GM12874 (cell line): ENCODE measurements at regions not wholly inside any gene's neighbourhood (a gene's known extent, or its start where the extent isn't known, plus 50 kb on each side); places are given as distances from the start of the nearest gene placed in this dataset.

Source experiments
- TF ChIP-seq, protein P1 (sequence below): IDR thresholded peaks from 2 replicates; pipeline ENCODE4 v1.5.1; 2011; ENCODE audit warnings: low read depth, mild to moderate bottlenecking, control low read depth, low read length, moderate library complexity; ENCODE audit not compliant: insufficient read depth

DNA sequence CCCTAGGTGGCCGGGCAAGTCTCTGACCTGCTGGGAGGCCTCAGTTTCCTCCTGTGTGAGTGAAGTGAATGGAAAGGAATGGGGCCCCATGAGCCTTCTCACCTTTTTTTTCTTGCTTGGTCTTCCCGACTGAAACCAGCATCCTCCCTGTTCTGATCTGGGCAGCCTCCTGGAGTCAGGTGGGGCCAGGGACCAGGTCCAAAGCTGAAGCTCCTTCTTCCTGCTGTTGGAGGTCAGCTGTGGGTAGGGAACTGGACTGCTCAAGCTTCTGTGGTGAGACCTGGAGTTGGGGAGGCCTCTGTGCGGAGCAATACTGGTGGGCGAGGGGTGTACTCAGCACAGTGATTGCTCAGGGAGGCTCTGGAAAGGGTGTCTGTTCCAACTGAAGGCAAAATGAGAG, 99.7 kb downstream of the PCSK1 start:
- TF ChIP-seq, protein P1, sequence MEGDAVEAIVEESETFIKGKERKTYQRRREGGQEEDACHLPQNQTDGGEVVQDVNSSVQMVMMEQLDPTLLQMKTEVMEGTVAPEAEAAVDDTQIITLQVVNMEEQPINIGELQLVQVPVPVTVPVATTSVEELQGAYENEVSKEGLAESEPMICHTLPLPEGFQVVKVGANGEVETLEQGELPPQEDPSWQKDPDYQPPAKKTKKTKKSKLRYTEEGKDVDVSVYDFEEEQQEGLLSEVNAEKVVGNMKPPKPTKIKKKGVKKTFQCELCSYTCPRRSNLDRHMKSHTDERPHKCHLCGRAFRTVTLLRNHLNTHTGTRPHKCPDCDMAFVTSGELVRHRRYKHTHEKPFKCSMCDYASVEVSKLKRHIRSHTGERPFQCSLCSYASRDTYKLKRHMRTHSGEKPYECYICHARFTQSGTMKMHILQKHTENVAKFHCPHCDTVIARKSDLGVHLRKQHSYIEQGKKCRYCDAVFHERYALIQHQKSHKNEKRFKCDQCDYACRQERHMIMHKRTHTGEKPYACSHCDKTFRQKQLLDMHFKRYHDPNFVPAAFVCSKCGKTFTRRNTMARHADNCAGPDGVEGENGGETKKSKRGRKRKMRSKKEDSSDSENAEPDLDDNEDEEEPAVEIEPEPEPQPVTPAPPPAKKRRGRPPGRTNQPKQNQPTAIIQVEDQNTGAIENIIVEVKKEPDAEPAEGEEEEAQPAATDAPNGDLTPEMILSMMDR, result no peak

DNA sequence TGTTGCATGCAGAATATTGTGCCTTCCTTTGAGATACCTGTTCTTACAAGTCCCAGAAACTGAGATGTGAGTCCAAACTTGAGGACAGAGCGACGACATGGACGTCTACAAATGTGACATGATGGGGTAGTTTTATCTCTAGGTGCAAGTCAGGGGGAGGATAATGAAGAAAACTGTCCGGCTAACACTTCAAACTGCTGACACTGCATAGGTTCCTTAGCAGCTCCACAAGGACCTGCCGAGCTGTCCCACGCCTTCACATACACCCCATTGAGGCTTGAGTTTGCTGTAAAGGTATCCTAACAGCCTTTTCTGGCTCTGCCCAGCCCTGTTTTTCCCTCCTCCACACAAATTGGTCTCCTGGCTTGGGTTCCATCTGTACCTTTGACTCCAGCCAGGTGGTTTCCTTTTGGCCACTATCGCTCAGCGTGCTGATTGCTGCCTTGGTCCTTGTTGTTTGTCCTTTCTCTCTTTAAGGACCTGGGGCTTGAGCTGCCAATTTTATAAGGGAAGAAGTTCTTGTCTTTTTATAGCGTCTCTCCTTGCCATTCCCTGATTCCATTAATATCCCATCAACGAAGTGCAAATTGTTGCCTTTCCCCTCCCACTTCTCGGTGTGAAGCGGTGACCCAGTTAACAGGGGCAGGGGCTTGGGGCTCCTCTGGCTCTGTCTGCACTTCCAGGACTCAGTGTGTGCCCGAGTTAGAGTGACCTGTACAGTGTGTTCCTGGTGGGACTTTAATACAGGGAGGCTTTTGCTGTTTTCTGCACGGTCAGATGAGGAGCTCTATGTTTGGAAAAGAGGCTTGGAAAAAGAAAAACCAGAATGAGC, 100.3 kb downstream of the PCSK1 start:
- TF ChIP-seq, protein P1, result no peak

DNA sequence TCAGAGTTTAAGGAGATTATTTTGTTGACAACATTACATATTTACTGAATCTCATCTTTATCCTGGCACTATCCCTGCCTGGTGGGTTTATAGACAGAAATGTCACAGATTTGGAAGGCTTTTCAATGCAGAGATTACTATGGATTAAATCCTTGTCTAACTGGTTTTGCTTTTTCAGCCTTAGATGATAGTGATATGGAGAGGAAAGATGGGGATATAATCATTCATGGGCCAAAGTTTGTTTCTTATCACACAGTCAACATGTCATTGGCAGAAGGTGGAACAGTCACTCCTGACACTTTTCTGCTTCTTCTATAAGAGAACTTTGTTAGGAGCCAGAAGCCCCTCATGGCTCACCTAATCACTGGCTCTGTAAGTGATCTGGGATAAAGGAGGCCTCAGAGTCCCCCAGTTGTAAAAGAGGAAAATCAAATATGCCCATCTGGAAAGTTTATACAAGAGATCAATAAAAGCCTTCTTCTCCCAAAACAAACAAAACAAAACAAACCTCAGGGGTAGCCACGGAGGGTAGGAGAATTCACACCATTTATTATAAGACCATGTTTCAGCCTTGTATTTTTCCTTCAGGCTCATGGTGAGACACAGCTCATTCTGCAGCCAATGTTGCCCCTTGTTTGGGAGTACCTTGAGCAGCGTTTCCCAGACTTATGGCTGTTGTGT, 101.2 kb downstream of the PCSK1 start:
- TF ChIP-seq, protein P1, result no peak

DNA sequence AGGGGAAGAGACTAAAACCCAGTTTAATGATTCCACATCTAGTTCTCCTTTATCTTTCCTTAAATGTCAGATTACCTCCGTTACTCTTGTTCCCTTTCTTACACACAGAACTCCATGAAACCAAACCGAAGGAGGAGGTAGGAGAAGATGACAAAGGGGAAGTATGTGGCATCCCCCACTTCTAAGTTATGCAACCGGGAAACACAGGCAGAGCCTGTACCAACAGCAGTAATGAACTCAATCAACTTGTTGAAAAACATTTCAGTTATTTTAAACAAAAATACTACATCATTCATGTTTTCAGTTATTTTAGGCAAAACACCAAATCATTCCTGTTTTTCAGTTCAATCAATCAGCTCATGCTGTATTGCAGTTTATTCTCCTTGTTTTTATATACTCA, 101.8 kb downstream of the PCSK1 start:
- TF ChIP-seq, protein P1, result no peak

DNA sequence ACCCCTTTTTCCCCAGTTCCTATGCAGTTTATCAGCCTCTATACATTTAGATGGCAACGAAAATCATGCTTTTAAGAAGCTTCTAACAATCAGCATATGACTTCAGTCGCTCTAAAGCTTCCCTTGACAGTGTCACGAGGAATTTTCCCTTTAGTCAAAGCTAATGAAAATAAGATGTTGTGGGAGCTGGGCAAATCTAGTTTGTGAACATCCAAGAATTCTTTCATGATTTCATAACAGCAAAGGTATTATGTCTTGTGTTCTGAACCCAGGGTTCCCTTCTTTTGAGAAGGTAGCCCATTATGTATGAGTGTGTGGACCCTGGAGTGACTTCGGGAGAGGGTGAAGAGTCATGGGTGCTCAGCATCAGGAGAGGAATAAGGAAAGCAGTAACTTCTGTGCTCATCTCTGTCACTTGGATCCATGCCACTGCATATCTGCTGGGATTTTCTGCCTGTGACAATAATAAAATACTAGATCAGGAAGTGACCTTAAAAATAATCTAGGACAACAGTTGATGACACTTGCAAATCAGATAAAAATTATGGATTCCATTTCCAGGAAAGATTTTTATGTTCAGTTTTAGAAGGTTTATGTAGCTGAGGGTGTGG, 102.4 kb downstream of the PCSK1 start:
- TF ChIP-seq, protein P1, result no peak

DNA sequence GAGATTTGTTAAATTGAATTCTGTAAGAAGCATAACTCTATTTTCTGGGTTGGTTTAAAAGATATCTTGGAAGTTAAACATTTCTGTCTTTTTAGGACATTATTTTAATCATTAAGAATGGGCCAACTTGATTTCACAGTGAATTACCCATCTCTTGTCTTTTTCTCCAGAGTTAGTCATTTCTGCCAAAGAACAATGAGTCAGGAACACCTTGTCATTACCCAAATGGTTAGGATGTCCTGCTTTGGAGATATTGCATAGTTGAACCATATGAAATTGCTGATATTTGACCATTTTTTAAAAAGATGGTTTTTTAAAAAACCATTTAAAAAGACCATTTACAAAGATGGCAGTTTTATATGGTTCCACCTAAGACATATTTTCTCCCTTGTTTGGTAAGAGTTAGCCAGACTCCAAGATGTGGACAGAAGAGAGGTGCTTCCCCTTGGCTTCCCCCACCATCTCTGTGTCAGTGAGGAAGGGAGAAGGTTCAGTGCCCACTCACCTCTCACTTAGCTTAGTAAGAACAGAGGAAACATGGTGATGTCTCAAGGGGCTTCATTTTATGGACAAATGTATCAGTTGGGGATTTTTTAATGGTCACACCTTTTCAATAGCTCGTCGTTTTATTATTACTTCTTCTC, 103.0 kb downstream of the PCSK1 start:
- TF ChIP-seq, protein P1, result no peak

DNA sequence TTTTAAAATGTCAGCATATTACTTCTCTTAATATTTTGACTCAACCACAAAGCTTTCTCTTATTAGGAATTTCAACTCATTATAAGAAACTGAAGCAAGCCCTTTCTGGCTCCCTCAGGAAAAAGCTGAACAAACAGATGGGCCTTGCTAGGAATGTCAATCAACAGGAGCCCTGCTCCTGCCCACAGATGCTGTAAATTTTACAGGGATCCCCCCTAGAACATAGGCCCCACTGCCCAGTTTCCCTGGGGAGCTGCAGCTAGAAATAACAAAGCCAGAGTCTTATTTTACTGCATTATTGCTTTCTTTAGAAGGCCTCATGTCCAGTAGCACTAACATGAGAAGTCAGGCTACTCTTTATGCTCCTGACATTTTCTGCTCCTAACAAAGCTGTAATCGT, 103.8 kb downstream of the PCSK1 start:
- TF ChIP-seq, protein P1, result no peak
